ENCODE measurements at regions not wholly inside any gene's neighbourhood (a gene's known extent, or its start where the extent isn't known, plus 50 kb on each side); places are given as distances from the start of the nearest gene placed in this dataset.

DNA sequence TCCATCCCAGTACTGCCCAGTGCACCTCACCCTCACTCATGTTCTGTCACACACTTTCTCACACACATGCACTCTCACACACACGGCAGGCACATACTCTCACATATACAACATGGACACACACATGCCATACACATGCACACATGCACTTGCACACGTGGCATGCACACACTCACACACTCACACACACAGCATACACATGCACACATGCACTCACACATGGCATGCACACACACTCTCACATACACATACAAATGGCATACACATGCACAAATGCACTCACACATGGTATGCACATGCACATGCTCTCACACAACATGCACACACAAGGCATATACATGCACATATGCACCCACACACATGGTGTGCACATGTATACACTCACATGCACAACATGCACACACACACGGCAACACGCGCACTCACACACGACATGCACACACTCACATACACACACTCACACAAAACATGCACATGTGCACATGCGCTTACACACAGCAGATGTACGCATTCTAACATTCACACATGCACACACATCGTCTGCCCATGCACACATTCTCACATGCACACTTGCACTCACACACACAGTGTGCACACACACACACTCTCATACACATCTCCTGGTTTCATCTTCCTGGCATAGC, 131.7 kb upstream of the THBS2 start:
- no peak overlapping the region for H3K4me3 ChIP-seq (ENCODE audit: control insufficient read depth, low read depth, low read length)
- DNase-seq (ENCODE audit: low read depth), result no peak
- TF ChIP-seq CTCF (IDR thresholded peaks at IDR 0.05; ENCODE audit: control insufficient read depth, insufficient read depth, low read depth, low read length, missing control alignments), result no peak

DNA sequence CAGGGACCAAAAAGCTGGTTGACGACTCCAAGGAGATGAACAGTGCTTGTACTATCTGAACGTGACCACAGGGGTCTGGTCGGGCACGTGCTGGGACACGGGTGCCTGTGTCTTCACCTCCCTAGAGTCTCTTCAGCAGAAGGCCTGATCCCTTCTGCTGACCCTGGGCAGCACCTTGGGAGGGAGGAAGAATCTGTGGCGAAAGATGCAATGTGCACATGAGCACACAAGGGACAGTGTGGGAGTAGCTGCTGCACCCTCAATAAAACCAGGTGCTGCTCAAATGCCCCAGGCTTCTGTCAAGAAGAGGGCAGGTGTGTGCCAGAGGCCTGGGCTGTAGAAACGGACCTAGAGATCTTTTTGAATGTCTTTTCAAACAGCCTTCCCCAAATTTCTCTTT, 130.6 kb upstream of the THBS2 start:
- H3K4me3 ChIP-seq (ENCODE audit: control insufficient read depth, low read depth, low read length), result no peak overlapping the region
- DNase-seq (ENCODE audit: low read depth), result no peak
- no peak for TF ChIP-seq CTCF (IDR thresholded peaks at IDR 0.05; ENCODE audit: control insufficient read depth, insufficient read depth, low read depth, low read length, missing control alignments)

- no peak overlapping the region for H3K4me3 ChIP-seq (ENCODE audit: control insufficient read depth, low read depth, low read length)
- TF ChIP-seq CTCF (IDR thresholded peaks at IDR 0.05; ENCODE audit: control insufficient read depth, insufficient read depth, low read depth, low read length, missing control alignments), result no peak
- DNase-seq (ENCODE audit: low read depth), result no peak
These were observed 129.6 kb upstream of the THBS2 start for GRCh38 chr6:169383265-169383664.

GRCh38 chr6:169382735-169383134, 129.1 kb upstream of the THBS2 start:
- no peak for DNase-seq (ENCODE audit: low read depth)
- TF ChIP-seq CTCF (IDR thresholded peaks at IDR 0.05; ENCODE audit: control insufficient read depth, insufficient read depth, low read depth, low read length, missing control alignments), result no peak
- H3K4me3 ChIP-seq (ENCODE audit: control insufficient read depth, low read depth, low read length), result no peak overlapping the region

GRCh38 chr6:169381988-169382387, 128.3 kb upstream of the THBS2 start:
- TF ChIP-seq CTCF (IDR thresholded peaks at IDR 0.05; ENCODE audit: control insufficient read depth, insufficient read depth, low read depth, low read length, missing control alignments), result no peak
- no peak overlapping the region for H3K4me3 ChIP-seq (ENCODE audit: control insufficient read depth, low read depth, low read length)
- DNase-seq (ENCODE audit: low read depth), result no peak

DNA sequence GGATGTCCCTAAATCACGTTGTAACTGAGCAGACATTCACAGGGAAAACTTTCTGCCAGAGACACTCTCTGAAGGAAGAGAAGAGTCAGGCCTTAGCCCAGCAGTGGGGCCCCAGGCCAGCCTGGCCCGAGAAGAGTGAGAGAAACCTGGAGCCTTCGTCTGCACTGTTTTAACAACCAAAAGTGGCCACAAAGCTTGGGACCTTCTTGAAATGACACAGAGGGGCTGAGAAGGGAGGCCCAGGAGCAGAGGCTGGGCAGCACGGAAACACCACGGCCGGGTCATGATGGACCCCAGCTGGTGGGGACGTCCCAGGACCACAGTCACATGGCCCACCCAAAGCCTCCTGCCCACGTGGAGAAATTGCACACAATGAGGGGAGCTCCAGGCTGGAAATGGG, 126.8 kb upstream of the THBS2 start:
- TF ChIP-seq CTCF (IDR thresholded peaks at IDR 0.05; ENCODE audit: control insufficient read depth, insufficient read depth, low read depth, low read length, missing control alignments), result no peak
- DNase-seq (ENCODE audit: low read depth), result no peak
- no peak overlapping the region for H3K4me3 ChIP-seq (ENCODE audit: control insufficient read depth, low read depth, low read length)

Data from AG09309 (cell line).